HCT116 (cell line): ENCODE measurements at regions not wholly inside any gene's neighbourhood (a gene's known extent, or its start where the extent isn't known, plus 50 kb on each side); places are given as distances from the start of the nearest gene placed in this dataset.
"Not testable (repeated sequence)": the region's sequence is repeated elsewhere in the genome, so short reads cannot be mapped to it uniquely, and the experiment has no call there.

Source experiments
- ATAC-seq: fragments of 200-7000 bp; cut with Tn5 transposase; 2 replicates; pipeline ENCODE4 v1.9.1; 2020; ENCODE audit warnings: mild to moderate bottlenecking, moderate library complexity
- BruUV-seq: library from RNA; stranded (reverse); fragments of 400-500 nt; replicated peaks from 2 replicates; lab custom pipeline; 2021; lab: Mats Ljungman, UMichigan
- CTCF ChIA-PET: fragments of 300-600 bp; sonication (Branson Sonifier 250); formaldehyde crosslinking; loops from one replicate; lab custom pipeline; 2021; ENCODE audit warnings: antibody characterized with exemption; lab: Charles Lee
- POLR2A ChIA-PET: fragments of 300-600, 350-600 bp; sonication (Branson Sonifier 250); formaldehyde crosslinking; loops from one replicate; lab custom pipeline; 2021; ENCODE audit warnings: antibody characterized with exemption; lab: Charles Lee
- RAD21 ChIA-PET, 2 experiments: fragments of 300-600 bp; sonication (Branson Sonifier 250); formaldehyde crosslinking; loops; one replicate each; lab custom pipeline; 2023; ENCODE audit warnings: low total read pairs in 2 of 2; ENCODE audit not compliant: uncharacterized antibody in 2 of 2, unreplicated experiment in 2 of 2, low non-redundant PET in 1 of 2; lab: Charles Lee
- DNase-seq: peaks from one replicate; pipeline ENCODE4 v3.0.0-alpha.2; 2010; ENCODE audit warnings: low read depth, low spot score
- H2AFZ ChIP-seq: fragments of 200-600 bp; shearing (Covaris generic), sonication (generic); 2 replicates; pipeline ENCODE4 v1.6.1; 2017; ENCODE audit warnings: low read depth, mixed run types, mixed read lengths, antibody characterized with exemption, low read length; ENCODE audit not compliant: poor library complexity, severe bottlenecking
- H3K27ac ChIP-seq: 2 replicates; pipeline ENCODE4 v1.5.1; 2012; ENCODE audit warnings: low read depth, low read length
- H3K27me3 ChIP-seq: fragments of 200-600 bp; sonication (generic); 2 replicates; pipeline ENCODE4 v1.6.1; 2016; ENCODE audit warnings: mixed run types, low read length, mixed read lengths; ENCODE audit not compliant: insufficient read depth
- H3K36me3 ChIP-seq, 2 experiments: fragments of 200-500 bp in 1 of 2; fragments of 200-600 bp in 1 of 2; sonication (Bioruptor generic) in 1 of 2; sonication (generic) in 1 of 2; 2 replicates each; pipeline versions ENCODE4 v1.5.1 to v1.6.1; 2014 to 2016; ENCODE audit warnings: low read length in 2 of 2, inconsistent platforms in 1 of 2, mixed read lengths in 1 of 2, mixed run types in 1 of 2; ENCODE audit not compliant: insufficient read depth in 2 of 2, control insufficient read depth in 1 of 2
- H3K4me1 ChIP-seq, 2 experiments: fragments of 200-600 bp in 1 of 2; sonication (generic) in 1 of 2; 2 replicates each; pipeline versions ENCODE4 v1.5.1 to v1.6.1; 2012 to 2017; ENCODE audit warnings: low read length in 2 of 2, inconsistent platforms in 1 of 2, mild to moderate bottlenecking in 1 of 2, mixed read lengths in 1 of 2, mixed run types in 1 of 2, moderate library complexity in 1 of 2; ENCODE audit not compliant: insufficient read depth in 2 of 2, control insufficient read depth in 1 of 2
- H3K4me2 ChIP-seq: fragments of 200-600 bp; sonication (generic); 2 replicates; pipeline ENCODE4 v1.6.1; 2017; ENCODE audit warnings: mixed run types, low read length, mixed read lengths
- H3K4me3 ChIP-seq, 2 experiments: fragments of 200-600 bp in 1 of 2; sonication (generic) in 1 of 2; replicated peaks in 1 of 2; 2 replicates each; pipeline ENCODE4 v1.5.1; 2011 to 2016; ENCODE audit warnings: low read length in 2 of 2, control low read depth in 1 of 2, low read depth in 1 of 2, mild to moderate bottlenecking in 1 of 2, mixed read lengths in 1 of 2, mixed run types in 1 of 2
- H3K79me2 ChIP-seq: fragments of 200-600 bp; sonication (generic); 2 replicates; pipeline ENCODE4 v1.6.1; 2017; ENCODE audit warnings: mild to moderate bottlenecking, mixed run types, low read length, moderate library complexity, mixed read lengths; ENCODE audit not compliant: insufficient read depth
- H3K9ac ChIP-seq: fragments of 200-600 bp; sonication (generic); 2 replicates; pipeline ENCODE4 v1.6.1; 2016; ENCODE audit warnings: low read length, mixed read lengths
- H3K9me2 ChIP-seq: fragments of 200-600 bp; sonication (generic), shearing (Covaris generic); 2 replicates; pipeline ENCODE4 v1.6.1; 2017; ENCODE audit warnings: mixed run types, mild to moderate bottlenecking, moderate library complexity; ENCODE audit not compliant: insufficient read depth
- H3K9me3 ChIP-seq, 2 experiments: fragments of 200-500 bp in 1 of 2; fragments of 200-600 bp in 1 of 2; sonication (Bioruptor generic) in 1 of 2; sonication (generic) in 1 of 2; 2 replicates each; pipeline ENCODE4 v1.6.1; 2014 to 2017; ENCODE audit warnings: low read length in 2 of 2, mixed read lengths in 2 of 2, inconsistent platforms in 1 of 2, low read depth in 1 of 2, mild to moderate bottlenecking in 1 of 2, mixed run types in 1 of 2, moderate library complexity in 1 of 2; ENCODE audit not compliant: control insufficient read depth in 1 of 2, insufficient read depth in 1 of 2
- H4K20me1 ChIP-seq: fragments of 200-600 bp; sonication (generic), shearing (Covaris generic); 2 replicates; pipeline ENCODE4 v1.6.1; 2017; ENCODE audit warnings: mixed run types, mild to moderate bottlenecking, moderate library complexity; ENCODE audit not compliant: insufficient read depth
- MAX ChIP-seq: IDR thresholded peaks from 2 replicates; pipeline ENCODE4 v1.6.1; 2012
- SP1 ChIP-seq: IDR thresholded peaks from 2 replicates; pipeline ENCODE4 v1.6.1; 2012; ENCODE audit warnings: low read depth
- TCF7L2 ChIP-seq: IDR thresholded peaks from 2 replicates; pipeline ENCODE4 v1.7.0; 2011; ENCODE audit warnings: borderline replicate concordance, inconsistent platforms; ENCODE audit not compliant: insufficient read depth, insufficient read length; ENCODE audit errors: extremely low read depth
- intact Hi-C: fragments of 100-400 bp; cut with micrococcal nuclease; formaldehyde crosslinking; loops from 2 replicates; pipeline ENCODE4 v1.10.0; 2022

GRCh38 chr14:85188836-85189235 lies 341.1 kb upstream of the FLRT2 start:
- RAD21 ChIA-PET: no interaction called here
- BruUV-seq: no TSS peak

GRCh38 chr14:85189253-85189652 lies 340.7 kb upstream of the FLRT2 start:
- H3K27ac ChIP-seq, H3K4me2 ChIP-seq, H3K4me3 ChIP-seq, H2AFZ ChIP-seq, CTCF ChIA-PET, H3K9me2 ChIP-seq, H3K9ac ChIP-seq, DNase-seq, H3K79me2 ChIP-seq, H4K20me1 ChIP-seq, intact Hi-C loops, H3K36me3 ChIP-seq, H3K4me1 ChIP-seq, ATAC-seq, H3K27me3 ChIP-seq, POLR2A ChIA-PET, BruUV-seq, RAD21 ChIA-PET: not testable (repeated sequence)
- peaks cover 0 to 21% of the 10 kb centered on the region in 2 experiments; a peak in 2 of 4 replicates for H3K9me3 ChIP-seq

More at GRCh38 chr14:85188836-85189235, 341.1 kb upstream of the FLRT2 start:
- Histone ChIP-seq H3K4me2 (no peak overlapping the region), H3K9me2 (no peaks in the 10 kb centered on the region), H3K27ac (no peak overlapping the region), H3K4me1 (no peaks in the 10 kb centered on the region), H2AFZ (no peak overlapping the region), H3K79me2 (no peaks in the 10 kb centered on the region), H3K4me3 (no peak overlapping the region), H4K20me1 (no peaks in the 10 kb centered on the region), H3K9me3 (peaks cover 0 to 21% of the 10 kb centered on the region in 2 experiments; a peak in 2 of 4 replicates), H3K9ac (no peak overlapping the region), H3K27me3 (no peaks in the 10 kb centered on the region), H3K36me3 (no peaks in the 10 kb centered on the region)
- ATAC-seq (no peak), DNase-seq (no peak)
- intact Hi-C loops: no loop called here
- CTCF ChIA-PET: no interaction called here
- TF ChIP-seq MAX (no peak), TCF7L2 (no peak), SP1 (no peak)
- POLR2A ChIA-PET: no interaction called here
